NOMO-1 treated with DMSO at 0.1 percent for 48 hours (cell line): ENCODE measurements at regions not wholly inside any gene's neighbourhood (a gene's known extent, or its start where the extent isn't known, plus 50 kb on each side); places are given as distances from the start of the nearest gene placed in this dataset.

Source experiments
- DNase-seq: peaks from one replicate; lab custom pipeline; 2025; ENCODE audit not compliant: unreplicated experiment; lab: John Stamatoyannopoulos, UW

GRCh38 chr7:113825832-113826231, 93.0 kb downstream of the PPP1R3A start:
- DNase-seq: no peak

GRCh38 chr7:113824117-113824823, 94.5 kb downstream of the PPP1R3A start:
- DNase-seq: peak; percentile 2

- DNase-seq: no peak
Measured at GRCh38 chr7:113819474-113819873, 99.3 kb downstream of the PPP1R3A start.

GRCh38 chr7:113816639-113817038, 102.2 kb downstream of the PPP1R3A start:
- DNase-seq: no peak

DNA sequence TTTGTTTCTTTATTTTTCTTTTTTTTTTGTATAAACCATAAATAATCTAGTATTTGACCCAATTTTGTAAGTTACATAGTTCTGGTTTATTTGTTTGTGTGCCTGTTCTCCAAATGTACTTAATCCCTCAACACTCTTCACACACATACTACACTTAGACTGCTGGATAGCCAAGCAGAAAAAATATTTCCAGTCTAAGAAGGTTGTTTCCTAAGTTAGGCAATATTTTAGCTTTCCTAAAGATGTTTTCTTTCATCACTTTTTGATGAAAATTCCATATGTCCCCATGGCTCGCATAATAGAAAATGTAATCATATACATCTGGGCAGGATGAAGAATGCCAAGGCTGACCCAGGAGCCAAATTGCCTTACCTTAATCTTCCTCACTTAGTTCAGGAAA, 105.3 kb downstream of the PPP1R3A start:
- DNase-seq: no peak

DNA sequence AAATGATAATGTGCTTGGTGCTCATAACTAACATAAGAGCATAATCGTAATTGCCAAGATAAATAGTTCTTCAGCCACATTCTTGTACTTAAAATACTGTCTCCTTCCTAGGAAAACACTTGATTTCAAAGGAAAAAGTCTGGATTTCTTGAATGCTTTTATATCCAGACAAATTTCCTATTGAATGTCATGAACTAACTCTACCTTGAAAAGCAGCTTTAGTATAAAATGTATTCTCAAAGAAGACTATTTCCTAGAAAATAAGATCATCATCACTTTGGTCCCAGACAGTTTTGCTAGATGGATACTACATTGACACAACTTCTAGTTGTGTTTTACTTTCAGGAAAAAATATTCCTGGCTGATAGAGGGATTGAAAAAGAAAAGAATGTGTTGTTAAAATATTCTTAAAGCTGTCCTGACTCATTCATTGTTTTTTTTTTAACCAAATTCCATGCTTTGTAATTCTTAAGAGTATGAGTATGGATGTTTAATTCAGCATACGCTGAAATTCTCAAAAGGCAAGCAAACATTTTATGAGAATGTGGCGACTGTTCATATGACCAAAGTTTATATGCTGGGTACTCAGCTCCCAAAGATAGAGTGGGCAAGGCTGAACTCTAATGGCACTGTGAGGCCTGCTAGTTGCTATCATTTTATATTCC, 106.1 kb downstream of the PPP1R3A start:
- DNase-seq: no peak

DNA sequence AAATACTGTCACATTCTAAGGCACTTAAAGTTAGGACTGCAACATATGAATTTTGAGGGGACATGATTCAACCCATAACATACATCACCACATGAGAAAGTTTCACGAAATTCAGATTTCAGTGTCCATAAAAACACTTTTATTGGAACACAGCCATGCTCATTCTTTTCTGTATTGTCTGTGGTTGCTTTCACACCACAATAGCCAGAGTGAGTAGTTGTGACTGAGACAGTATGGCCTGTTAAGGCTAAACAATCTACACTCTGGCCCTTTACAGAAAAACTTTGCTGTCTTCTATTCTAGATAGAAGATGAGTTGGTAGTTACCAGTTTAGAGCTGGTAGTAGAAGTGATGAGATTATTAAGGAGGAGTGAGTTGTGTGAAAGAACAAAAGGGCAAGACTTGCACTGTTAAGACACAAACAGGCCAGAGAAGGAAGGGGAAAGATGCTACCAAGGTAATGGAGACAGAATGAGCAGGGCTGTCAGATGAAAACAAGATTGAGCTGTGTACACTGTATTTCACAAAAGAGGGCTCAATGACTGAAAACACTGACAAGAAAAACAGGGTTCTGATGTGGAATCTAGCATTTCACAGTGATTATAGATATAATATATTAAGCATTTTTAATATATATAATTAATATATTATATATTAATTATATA, 108.6 kb downstream of the PPP1R3A start:
- no peak for DNase-seq

- no peak for DNase-seq
Measured at GRCh38 chr7:113809581-113809980, 109.2 kb downstream of the PPP1R3A start.

DNA sequence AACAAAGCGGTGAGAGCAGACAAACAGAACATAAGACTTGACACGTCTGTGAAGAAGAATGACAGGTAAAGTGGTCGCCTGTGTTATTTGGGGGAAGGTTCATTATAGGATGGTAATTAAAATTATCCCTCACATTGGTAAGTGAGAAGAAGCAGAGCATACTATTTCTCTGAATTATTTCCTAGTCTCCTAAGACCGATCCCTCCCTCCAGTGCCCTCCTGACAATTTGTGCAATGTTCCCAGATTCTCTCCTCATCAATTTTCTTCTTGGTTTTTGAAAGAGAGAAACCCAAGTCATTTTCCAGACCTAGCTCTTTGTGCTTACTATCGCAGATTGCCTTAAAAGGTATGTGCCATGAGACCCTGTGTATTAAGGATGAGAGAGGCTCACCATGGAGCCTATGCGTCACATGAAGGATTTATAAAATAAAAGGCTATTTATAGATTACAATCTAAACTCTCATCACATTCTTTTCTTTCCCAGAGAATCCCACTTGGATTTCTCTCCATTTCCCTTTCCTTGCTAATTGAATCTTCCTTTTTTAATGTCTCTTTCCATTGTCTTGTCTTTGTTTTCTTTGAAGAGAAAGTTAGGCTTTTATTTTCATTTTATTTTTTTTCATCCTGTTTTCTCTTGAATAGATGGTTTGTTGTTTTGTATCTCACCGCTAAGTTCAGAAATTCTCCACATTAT, 112.0 kb downstream of the PPP1R3A start:
- DNase-seq: no peak

GRCh38 chr7:113805976-113806375, 112.8 kb downstream of the PPP1R3A start:
- DNase-seq: no peak

- DNase-seq: no peak
Measured at GRCh38 chr7:113804475-113805095, 114.2 kb downstream of the PPP1R3A start.

- no peak for DNase-seq
Measured at GRCh38 chr7:113801751-113802150, 117.1 kb downstream of the PPP1R3A start.

GRCh38 chr7:113800826-113801225, 118.0 kb downstream of the PPP1R3A start:
- DNase-seq: no peak

- DNase-seq: no peak
Measured at GRCh38 chr7:113799896-113800295, 118.9 kb downstream of the PPP1R3A start.

DNA sequence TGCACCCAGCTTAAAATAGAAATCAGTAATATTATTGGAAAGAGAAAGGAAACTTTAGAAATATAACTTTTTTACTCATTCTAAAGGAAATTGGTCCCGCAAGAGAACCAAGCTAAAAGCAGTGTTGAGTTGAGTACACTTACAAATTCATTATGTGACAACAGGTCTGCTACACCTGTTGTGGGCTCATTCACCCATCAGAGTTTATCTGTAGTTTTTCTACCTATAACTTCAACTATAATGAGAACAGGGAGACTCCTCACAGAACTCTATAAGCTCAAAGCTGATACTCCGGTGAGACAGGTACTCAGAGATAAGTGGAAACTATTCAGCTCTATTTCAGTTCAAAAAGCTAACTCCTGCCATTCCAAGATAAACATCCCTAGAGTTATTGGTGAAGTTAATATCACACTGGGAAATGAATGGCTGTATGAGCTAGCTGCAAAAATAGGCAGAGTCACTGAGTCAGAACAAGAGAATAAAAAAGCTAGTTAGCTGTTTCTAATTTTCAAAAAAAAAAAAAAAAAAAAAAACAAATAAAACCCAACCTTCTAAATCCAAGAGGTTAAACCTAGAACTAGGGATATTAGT, 121.3 kb downstream of the PPP1R3A start:
- DNase-seq: no peak

DNA sequence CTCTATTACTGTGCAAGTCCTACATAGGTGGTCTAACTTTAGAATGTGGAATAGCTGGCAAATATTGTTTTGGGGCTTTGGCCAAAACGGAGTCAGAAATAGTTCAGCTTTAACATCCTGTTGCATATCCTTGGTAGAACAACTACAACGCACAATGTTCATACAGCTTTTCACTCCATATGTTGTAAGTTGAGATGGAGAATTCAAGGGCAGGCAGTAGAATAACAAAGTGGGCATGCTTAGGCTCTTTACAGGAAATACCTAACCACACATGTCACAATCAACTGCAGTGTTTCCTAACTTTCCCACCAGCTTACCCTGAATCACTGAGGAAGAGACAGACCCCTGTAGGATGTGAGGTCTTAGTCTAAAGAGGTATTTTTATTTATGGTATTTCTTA, 122.3 kb downstream of the PPP1R3A start:
- peak; percentile 41 for DNase-seq

- DNase-seq: no peak
Measured at GRCh38 chr7:113794573-113794972, 124.2 kb downstream of the PPP1R3A start.

- no peak for DNase-seq
Measured at GRCh38 chr7:113793171-113793570, 125.6 kb downstream of the PPP1R3A start.

DNA sequence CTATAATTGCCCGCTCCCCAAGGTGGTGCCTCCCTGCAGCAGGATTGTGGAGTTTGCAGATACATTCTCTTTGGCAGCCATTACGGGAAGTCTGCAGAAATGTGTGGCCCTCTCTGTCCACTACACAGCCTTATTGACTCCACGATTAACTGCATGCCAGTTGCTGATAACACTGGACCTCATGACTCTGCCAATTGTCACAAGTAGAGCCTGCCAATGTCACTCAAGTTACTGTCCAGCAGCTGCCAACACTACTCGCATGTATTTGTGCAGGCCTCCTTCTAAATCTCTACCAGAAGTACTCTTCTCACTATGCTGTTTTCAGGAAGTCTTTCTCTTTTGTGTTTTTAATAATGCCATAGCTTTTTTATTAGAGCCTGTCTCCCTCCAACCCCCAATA, 128.8 kb downstream of the PPP1R3A start:
- no peak for DNase-seq

GRCh38 chr7:113787106-113787505, 131.7 kb downstream of the PPP1R3A start:
- no peak for DNase-seq

GRCh38 chr7:113784956-113785355, 133.9 kb downstream of the PPP1R3A start:
- no peak for DNase-seq
